Activated CD8-positive, alpha-beta memory T cell treated with anti-CD3 and anti-CD28 coated beads for 36 hours (primary cell): ENCODE measurements at regions not wholly inside any gene's neighbourhood (a gene's known extent, or its start where the extent isn't known, plus 50 kb on each side); places are given as distances from the start of the nearest gene placed in this dataset.

Experiments used
- CTCF ChIA-PET: fragments of 350-600 bp; sonication (Branson Sonifier 250); formaldehyde crosslinking; loops from one replicate; lab custom pipeline; 2021; ENCODE audit warnings: antibody characterized with exemption; lab: Charles Lee
- POLR2A ChIA-PET: fragments of 350-600 bp; sonication (Branson Sonifier 250); formaldehyde crosslinking; loops from one replicate; lab custom pipeline; 2021; ENCODE audit warnings: antibody characterized with exemption; lab: Charles Lee

DNA sequence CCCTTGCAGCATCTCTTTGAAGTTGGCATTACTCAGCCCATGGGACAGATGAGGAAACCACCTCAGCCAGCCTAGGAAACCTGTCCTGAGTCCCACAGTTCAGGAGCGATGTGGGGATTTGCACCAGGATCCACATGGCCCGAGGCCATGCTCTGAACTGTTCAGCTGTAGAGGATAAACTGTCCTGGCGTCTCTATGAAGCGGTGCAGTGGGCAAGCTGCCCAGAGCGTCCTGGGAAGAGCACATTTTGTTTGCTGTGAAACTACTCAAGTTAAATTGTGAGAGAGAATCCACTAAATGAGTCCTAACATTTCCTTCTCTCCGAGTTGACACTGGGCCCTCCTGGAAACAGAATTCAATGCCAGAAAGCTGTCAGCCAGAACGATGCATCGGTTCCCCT is 276.6 kb upstream of the TNRC6C start:
- POLR2A ChIA-PET = no interaction called here
- CTCF ChIA-PET = no interaction called here

DNA sequence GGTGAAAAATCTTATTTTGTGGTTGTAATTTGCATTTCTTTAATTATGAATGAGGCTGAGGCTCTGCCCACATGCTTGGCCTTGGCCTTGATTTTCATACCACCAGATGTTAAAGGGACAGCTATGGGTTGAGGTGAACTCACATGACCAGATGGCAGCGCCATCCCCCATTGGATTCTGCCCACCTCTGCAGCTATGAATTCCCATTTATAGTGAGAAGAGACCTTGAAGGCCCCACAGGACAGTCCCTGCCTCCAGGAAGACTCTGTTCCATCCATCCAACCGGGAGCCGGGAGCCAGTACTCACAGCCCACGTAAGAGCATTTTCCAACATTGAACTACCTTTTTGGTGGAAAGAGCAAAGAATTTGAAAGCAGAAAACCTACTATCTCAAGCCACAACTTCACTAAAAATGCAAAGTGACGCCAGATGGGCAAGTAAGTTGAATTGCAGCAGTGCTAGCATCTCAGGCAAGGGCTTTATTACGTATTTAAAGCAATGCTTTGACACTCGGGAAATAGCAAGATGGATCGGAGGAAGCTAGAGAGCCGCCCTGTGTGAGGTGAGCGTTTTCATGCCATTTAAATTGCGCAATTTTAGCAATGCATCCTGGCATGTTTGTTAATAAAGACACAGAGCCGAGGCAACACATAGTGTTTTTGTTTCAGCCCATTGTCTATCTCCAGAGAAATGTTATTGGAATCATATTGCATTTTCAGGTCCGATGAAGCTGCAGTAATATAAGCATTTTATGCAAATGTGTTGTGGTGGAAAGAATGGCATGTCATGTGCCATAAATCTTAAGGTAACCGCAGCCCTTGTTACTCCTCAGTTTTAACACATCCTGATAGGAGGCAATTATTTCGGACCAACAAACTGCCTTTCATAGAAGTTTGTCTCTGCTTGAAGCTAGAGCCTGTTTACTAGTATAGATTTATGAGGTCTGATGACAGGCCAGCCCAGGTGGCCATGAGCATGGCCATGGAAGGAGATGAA is 273.4 kb upstream of the TNRC6C start:
- ChIA-PET POLR2A (no interaction called here), CTCF (no interaction called here)

DNA sequence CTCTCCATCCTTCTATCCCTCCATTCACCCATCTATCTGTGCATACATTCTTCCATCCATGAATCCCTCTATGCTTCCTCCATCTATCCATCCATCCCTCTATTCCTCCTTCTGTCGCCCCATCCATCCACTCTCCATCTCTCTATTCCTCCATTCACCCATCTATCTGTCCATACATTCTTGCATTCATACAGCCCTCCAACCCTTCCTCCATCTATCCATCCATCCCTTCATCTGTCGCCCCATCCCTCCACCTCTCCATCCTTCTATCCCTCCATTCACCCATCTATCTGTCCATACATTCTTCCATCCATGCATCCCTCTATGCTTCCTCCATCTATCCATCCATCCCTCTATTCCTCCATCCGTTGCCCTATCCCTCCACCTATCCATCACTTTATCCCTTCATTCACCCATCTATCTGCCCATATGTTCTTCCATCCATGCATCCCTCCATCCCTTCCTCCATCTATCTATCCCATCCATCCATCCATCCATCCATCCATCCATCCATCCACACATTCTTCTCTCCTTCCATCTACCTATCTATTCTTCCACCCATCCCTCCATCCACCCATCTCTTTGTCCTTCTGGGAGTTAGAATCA is 272.5 kb upstream of the TNRC6C start:
- ChIA-PET CTCF (no interaction called here), POLR2A (no interaction called here)

DNA sequence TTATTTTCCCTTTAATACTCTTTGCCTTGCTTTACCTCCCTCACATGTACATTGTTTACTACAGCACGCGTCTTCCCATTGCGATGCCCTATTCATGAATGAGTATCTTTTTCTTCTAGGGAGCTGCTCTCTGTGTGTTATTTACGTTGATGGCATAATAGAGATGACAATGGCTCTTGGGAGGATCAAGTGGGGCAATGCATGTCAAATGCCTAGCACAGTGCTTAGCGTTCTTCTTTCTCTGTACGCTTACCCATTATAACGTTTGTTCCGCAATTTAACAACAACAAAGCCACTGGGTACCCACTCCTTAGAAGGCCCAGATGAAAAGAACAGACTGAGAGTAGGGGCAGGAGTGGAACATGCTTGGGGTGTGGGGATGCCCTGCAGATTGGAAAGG is 271.6 kb upstream of the TNRC6C start:
- ChIA-PET POLR2A (no interaction called here), CTCF (no interaction called here)

DNA sequence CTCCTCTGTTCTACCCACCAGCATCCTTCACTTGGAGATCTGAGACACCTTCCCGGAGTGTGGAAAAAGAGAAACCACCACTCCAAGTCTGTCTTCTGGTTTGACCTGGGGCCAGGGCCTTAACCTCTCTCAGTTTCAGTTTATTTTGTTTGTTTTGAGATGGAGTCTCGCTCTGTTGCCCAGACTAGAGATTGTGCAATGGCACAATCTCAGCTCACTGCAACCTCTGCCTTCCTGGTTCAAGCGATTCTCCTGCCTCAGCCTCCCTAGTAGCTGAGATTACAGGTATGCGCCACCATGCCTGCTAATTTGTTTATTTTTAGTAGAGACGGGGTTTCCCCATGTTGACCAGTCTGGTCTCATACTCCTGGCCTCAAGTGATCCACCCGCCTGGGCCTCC is 271.1 kb upstream of the TNRC6C start:
- ChIA-PET CTCF (no interaction called here), POLR2A (no interaction called here)

DNA sequence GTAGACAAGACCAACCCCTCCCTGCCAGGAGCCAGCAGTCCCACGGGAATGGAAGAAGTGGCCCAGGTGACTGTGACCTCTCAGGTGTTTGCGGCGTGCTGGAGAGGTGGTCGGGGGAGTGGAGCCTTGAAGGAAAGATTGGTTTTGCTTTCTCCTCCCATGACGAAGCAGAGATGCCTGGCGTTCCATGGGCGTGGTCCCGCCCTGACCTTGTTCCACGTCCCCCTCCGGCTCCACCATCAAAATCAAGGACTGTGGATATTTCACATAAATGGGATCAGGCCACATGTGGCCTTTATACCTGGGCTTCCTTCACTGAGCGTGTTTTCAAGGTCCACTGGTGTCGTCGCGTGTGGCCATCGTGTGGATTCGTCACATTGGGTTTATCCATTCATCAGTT is 270.6 kb upstream of the TNRC6C start:
- ChIA-PET POLR2A (no interaction called here), CTCF (no interaction called here)

DNA sequence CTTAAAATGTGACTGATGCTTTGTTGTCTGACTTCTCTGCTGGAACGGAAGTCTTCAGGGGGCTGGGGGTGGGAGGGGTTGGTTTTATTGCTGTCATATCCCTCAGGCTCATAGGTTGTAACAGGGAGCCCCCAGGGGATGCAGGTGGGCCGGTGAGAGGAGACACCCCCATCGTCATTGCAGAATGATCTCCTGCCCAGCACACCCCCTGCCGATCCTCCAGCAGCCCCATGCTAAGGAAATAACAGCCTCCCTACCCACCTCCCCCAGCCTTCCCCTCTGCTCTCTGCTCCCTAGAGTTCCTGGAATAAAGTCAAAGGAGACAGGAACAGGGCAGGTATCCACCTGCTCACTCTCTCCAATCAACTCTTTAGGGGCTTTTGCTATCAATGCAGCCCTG is 270.1 kb upstream of the TNRC6C start:
- ChIA-PET POLR2A (no interaction called here), CTCF (no interaction called here)

DNA sequence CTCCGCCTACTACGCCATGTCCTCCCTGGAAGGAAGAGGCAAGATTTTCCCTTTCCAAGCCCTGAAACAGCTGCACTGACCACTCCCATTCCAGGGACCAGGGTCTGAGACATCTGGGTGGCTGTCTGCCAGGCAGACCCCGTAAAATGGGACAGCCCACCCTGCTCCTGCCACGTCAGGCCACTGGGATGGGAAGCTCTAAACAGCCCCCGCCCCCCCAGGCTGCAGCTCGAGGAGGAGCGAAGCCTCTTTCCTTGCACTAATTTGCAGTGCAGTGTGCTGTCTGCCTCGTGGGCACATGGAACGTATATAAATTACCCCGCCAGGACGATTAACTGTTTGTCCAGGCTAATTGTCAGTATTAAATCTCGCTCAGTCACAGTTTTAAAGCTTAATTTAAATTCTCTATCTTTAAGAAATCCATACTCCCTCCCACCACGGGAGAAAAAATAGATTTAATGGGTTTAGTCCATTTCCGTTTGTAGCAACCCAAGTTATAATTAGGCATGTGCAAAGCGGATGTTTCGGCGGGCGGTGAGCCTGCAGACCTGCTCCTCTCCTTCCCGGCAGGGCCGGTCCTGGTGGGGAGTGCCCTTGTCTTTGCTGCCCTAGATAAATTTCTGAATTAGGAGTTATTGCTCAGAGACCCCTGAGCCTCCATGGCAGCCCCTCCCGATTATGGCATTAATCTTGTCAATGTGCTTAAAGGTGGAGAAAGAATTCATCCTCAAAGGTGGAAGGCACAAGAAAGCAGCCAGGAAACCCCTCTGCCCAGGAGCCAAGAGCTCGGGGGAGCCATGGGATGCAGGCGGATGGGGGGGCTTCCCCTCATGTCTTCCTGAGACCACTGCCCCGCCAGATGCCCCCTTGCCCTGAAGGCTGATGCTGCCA is 268.0 kb upstream of the TNRC6C start:
- CTCF ChIA-PET = interaction anchor here (2.1 kb wide), 1 partner anchor 46 kb away, joined by 8 read pairs; no protein-coding TSS in a partner anchor
- POLR2A ChIA-PET = no interaction called here

DNA sequence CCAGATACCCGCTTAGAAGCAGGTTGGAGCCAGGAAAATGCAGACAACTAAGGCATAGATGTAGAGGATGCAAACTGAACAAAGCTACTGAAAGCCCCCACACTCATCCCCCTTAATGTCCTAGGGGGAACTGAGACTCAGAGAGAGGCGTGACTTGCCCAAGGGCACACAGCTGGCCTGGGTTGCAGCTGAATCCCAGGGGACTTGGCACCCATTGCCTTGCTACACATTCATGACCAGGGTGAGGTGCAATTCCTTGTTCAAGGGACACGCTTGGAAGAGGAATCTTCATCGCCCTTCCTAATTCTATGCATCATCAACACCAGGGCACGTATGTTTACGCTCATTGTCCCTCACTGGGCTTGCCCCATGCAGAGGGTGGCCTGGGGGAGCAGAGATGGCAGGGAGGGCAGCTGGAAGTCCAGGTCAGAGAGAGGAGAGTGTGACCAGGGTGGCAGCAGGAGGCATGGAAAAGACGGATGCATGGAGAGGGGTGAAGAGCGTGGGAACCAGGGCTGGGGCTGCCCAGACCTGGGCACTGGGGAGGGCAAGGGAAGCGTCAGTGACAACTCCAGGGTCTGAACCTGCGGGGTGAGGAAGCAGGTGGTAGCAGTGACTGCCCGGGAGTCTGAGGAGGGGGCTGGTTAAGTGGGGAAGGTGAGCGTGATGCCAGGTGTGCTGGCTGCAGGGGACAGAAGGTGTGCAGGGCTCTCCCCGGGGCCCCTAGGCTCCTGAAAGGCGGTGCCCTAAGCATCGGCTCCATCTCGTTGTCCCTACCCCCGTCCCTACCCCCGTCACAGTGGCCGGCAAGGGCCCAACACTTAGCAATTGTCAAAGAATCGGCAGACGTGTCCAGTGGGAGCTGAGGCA is 267.1 kb upstream of the TNRC6C start:
- POLR2A ChIA-PET = no interaction called here
- CTCF ChIA-PET = interaction anchor here (2.1 kb wide), 1 partner anchor 46 kb away, joined by 8 read pairs; no protein-coding TSS in a partner anchor

DNA sequence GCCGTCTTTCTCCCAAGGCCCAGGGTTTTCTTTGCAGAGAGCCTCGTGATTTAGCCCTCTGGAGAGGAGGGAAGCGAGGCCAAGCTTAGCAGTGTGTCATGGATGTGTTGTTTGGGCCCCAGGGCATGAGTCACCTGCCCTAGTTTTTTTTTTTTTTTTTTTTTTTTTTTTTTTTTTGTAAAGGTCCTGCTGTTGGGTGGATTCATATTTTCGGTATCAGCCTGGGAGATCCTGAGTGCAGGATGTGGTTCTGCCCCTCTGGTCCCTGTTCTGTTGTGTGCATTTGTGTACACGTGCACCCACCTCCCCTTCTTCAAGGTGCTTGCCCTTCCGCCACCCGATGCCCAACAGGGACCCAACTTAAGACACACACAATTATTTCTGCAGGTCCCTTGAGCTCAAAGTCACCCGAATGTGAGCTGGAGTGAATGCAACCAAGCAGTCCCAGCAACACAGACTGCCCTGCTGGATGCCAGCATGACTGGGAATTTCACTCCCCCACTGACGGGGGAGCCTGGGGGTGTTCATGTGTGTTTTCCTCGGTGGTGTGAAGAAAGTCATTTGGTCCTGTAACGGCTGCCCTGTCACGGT is 265.8 kb upstream of the TNRC6C start:
- CTCF ChIA-PET = interaction anchor here (0.7 to 2.1 kb wide), 2 partner anchors 48 to 156 kb away, joined by 4 to 8 read pairs; no protein-coding TSS in a partner anchor
- POLR2A ChIA-PET = interaction anchor here (0.7 kb wide), 1 partner anchor 1339 kb away, joined by 6 read pairs; the partner anchor contains the start of gene PRPSAP1

DNA sequence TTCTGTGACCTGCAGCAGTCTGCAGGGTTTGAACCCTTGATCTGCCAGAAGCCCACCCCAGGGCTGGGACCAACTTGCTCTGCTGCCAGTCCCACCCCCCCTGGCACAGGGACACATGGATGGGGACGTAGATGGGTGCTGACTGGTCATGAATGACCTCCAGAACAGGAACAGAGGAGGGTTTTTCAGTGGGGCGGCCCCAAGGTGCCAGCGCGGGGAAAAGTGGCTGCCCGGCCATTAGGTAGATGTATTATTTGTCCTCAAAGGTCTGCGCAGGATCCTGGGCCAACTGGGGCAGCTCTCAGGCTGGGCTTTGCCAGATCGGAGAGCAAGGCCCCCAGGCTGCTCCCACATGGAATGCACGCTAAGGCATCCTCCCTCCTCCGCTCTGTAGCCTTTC is 265.2 kb upstream of the TNRC6C start:
- ChIA-PET CTCF (no interaction called here), POLR2A (no interaction called here)

DNA sequence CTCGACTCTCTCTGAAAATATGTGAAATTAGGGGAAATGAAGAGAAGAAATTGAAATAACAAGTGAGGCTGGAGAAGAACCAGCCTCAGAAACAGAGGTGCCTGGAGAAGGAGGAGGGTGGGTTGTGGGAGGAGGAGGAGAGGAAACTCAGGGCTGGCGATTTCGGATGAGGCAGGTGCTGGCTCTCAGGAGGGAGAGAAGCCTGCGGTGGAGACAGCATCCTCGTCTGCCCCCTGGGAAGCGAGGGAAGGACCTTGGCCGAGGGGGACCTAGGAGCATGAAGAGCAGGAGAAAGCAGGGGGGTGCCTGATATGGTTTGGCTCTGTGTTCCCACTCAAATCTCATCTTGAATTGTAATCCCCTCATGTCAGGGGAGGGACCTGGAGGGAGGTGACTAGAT is 264.7 kb upstream of the TNRC6C start:
- POLR2A ChIA-PET = no interaction called here
- CTCF ChIA-PET = no interaction called here

DNA sequence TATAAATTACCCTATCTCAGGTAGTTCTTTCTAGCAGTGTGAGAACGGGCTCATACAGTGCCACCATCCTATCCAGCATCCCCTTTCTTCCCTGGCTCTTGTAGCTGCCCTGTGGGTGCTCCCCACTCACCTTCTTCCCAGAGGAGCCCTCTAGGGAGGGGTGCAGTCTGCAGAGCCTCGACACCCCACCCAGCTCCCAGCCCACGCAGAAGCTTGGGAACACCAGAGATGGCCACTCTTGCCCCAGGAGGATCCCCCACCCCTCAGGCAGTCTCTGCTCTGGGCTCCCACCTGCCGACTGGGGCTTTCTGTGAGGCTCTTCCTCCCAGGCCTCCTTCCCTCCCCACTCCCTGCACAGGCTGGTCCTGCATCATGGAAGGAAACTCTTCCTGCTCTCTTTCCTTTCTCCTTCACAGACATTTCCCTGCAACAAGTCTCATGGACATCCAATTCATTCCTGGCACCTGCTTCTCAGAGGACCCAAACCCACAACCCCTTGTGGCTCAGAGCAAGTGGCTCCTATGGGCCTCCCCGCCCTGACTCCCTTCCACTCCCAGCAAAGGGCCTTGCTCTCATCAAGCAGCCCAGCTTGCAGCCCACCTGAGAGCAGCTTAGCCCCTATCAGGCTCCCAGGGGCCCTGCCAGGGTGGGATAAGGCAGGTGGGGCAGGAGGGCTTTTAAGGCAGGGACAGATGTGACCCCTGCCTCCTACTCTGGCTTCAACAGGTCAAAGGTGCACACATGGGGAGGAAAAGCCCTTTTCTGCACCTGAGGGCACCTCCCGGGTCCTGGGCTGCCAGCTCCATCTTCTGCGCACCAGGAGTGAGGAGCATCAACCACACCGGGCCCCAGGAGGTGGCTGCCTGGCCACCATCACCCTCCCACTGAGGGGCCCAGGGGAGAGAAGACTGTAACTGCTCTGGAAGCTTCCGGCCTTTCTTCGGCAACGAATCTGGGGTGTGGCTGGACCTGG is 263.8 kb upstream of the TNRC6C start:
- CTCF ChIA-PET = interaction anchor here (0.7 kb wide), 1 partner anchor 32 kb away, joined by 3 read pairs; no protein-coding TSS in a partner anchor
- POLR2A ChIA-PET = no interaction called here

DNA sequence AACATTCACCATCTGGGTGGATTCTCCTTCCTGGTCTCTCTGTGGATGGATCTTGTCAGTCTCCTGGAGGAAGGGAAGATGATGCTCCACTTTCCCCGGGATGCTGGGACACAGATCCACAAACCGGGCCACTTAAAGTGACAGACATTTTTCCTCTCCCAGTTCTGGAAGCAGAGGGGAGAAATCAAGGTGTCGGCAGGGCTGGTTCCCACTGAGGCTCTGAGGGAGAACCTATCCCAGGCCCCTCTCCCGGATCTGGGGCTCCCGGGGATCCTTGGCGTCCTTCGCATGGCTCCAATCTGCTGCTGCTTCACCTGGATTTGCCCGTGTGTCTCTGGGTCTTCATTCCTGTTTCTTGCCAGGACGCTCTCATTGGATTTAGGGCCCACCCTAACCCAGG is 263.1 kb upstream of the TNRC6C start:
- POLR2A ChIA-PET = no interaction called here

DNA sequence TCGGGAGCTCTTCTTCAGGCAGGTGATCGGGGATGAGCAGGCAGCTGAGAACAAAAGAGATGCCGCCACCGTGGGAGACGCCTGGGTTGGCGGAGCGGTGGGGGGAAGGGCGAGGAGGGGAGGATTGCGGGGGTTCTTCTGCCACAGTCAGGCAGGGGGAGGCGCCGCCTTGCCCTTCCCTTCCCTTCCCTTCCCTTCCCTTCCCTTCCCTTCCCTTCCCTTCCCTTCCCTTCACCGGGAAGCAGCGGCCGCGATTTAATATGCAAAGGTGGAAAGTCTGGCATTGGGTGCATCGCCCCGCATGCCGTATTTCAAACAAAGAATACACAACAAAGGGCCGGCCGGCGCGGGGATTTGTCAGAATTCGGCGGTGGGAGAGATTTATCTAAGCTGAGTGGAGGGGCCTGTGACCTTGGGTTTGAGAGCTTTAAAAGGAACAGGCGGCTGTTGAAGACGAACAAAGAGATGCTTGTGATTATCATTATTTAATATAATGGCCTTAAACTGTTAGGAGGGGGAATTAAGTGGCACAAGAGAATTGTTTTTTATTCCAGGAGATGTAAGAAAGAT is 262.3 kb upstream of the TNRC6C start:
- POLR2A ChIA-PET = no interaction called here
- CTCF ChIA-PET = no interaction called here

More for the DNA sequence above, 263.1 kb upstream of the TNRC6C start:
- CTCF ChIA-PET = interaction anchor here (0.7 kb wide), 1 partner anchor 32 kb away, joined by 3 read pairs; no protein-coding TSS in a partner anchor

DNA sequence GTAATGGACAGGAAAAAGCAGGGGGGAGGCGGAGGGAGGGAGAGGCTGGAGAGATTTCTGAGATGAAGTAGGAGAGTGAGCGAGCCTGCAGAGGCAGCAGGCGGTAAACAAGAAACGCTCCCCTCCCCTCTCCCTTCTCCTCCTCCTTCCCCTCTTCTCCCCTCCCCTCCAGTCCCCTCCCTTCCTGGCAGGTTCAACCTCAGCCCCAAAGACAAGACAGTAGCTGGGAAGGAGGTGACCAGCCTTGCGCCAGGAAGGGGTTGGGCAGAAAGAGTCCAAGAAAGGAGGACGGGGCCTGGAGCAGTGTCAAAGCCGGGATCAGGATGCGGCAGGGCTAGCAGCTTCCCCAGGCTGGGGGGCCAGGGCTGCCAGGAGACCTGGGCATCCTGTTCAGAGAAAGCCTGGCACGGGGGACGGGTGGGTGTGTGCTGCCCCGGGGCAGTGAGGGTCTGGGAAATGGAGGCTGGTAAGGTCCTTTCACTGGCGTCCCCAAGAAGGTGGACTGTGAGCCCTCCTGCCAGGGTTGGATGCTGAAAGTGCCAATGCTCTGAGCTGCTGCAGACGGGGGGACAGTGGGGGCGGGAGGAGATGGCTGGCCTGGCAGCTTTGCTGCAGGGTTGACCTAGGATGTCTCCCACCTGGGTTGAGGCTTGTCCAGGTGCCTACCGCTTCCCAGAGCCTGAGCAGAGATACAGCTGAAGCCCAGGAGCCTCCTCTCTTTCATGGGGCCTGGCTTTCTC is 261.6 kb upstream of the TNRC6C start:
- CTCF ChIA-PET = no interaction called here
- POLR2A ChIA-PET = no interaction called here
